ENCODE measurements at regions not wholly inside any gene's neighbourhood (a gene's known extent, or its start where the extent isn't known, plus 50 kb on each side); places are given as distances from the start of the nearest gene placed in this dataset.

- H2AFZ ChIP-seq (replicated peaks; ENCODE audit: low read length, poor library complexity): no peak overlapping the region
- H3K23ac ChIP-seq (ENCODE audit: low read depth, low read length): no peak overlapping the region
- H2AK9ac ChIP-seq (replicated peaks; ENCODE audit: low read depth, low read length, poor library complexity): no peak overlapping the region
- H3K9ac ChIP-seq (ENCODE audit: low read depth, low read length): no peak overlapping the region
- no peak overlapping the region for H2BK20ac ChIP-seq (ENCODE audit: low read depth, low read length)
- DNase-seq: no peak
- H2BK5ac ChIP-seq (ENCODE audit: low read depth, low read length, poor library complexity, severe bottlenecking): no peak overlapping the region
- H3K27ac ChIP-seq (ENCODE audit: insufficient read depth, low read length): no peak overlapping the region
- no peak overlapping the region for H3K4me3 ChIP-seq (ENCODE audit: insufficient read depth, low read depth, low read length)
- H4K20me1 ChIP-seq (ENCODE audit: insufficient read depth, low read length): no peaks in the 10 kb centered on the region
- TF ChIP-seq RAD21 (IDR thresholded peaks at IDR 0.05; ENCODE audit: low read length): no peak
- TF ChIP-seq POLR2A (IDR thresholded peaks at IDR 0.05; ENCODE audit: low read depth, low read length): no peak
- TF ChIP-seq, protein P1, sequence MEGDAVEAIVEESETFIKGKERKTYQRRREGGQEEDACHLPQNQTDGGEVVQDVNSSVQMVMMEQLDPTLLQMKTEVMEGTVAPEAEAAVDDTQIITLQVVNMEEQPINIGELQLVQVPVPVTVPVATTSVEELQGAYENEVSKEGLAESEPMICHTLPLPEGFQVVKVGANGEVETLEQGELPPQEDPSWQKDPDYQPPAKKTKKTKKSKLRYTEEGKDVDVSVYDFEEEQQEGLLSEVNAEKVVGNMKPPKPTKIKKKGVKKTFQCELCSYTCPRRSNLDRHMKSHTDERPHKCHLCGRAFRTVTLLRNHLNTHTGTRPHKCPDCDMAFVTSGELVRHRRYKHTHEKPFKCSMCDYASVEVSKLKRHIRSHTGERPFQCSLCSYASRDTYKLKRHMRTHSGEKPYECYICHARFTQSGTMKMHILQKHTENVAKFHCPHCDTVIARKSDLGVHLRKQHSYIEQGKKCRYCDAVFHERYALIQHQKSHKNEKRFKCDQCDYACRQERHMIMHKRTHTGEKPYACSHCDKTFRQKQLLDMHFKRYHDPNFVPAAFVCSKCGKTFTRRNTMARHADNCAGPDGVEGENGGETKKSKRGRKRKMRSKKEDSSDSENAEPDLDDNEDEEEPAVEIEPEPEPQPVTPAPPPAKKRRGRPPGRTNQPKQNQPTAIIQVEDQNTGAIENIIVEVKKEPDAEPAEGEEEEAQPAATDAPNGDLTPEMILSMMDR (conservative IDR thresholded peaks at IDR 0.05; ENCODE audit: low read depth, low read length): no peak
- no peak for TF ChIP-seq CEBPB (IDR thresholded peaks at IDR 0.05; ENCODE audit: low read depth, low read length)
- no peak for TF ChIP-seq MXI1 (IDR thresholded peaks at IDR 0.05; ENCODE audit: borderline replicate concordance, low read depth, low read length)
- TF ChIP-seq CHD1 (IDR thresholded peaks at IDR 0.05; ENCODE audit: low read depth, low read length): no peak
- TF ChIP-seq FOS (IDR thresholded peaks at IDR 0.05; ENCODE audit: low read depth, low read length): no peak
- TF ChIP-seq NFE2L2 (IDR thresholded peaks at IDR 0.05; ENCODE audit: low read depth, low read length): no peak
- no peak for TF ChIP-seq USF2 (IDR thresholded peaks at IDR 0.05; ENCODE audit: low read depth, low read length)
- TF ChIP-seq BHLHE40 (IDR thresholded peaks at IDR 0.05; ENCODE audit: low read depth, low read length): no peak
- no peak for TF ChIP-seq RCOR1 (IDR thresholded peaks at IDR 0.05; ENCODE audit: insufficient replicate concordance, low read length)
- TF ChIP-seq ELK1 (IDR thresholded peaks at IDR 0.05; ENCODE audit: borderline replicate concordance, low read depth, low read length): no peak
- TF ChIP-seq RFX5 (IDR thresholded peaks at IDR 0.05; ENCODE audit: low read depth, low read length): no peak
- TF ChIP-seq SMC3 (IDR thresholded peaks at IDR 0.05; ENCODE audit: low read depth, low read length): no peak
- H3K14ac ChIP-seq (replicated peaks; ENCODE audit: low read depth, low read length): no peak overlapping the region
- no TSS peak for BruUV-seq (replicated peaks)
- H3K4ac ChIP-seq (ENCODE audit: low read depth, low read length): no peak overlapping the region
- H3K4me1 ChIP-seq (ENCODE audit: control insufficient read depth, insufficient read depth, low read length): no peaks in the 10 kb centered on the region
- no peak overlapping the region for H2AK5ac ChIP-seq (ENCODE audit: low read depth, low read length)
- intact Hi-C loops (cut with micrococcal nuclease) (no loop called here), dilution Hi-C loops (cut with HindIII; ENCODE audit: low sequenced_read_pairs, unreplicated experiment) (no loop called here), in situ Hi-C loops (cut with MboI; ENCODE audit: low sequenced_read_pairs) (no loop called here)
- H3K9me1 ChIP-seq (ENCODE audit: insufficient read depth, low read length): no peaks in the 10 kb centered on the region
- H3K36me3 ChIP-seq (ENCODE audit: control insufficient read depth, insufficient read depth, low read length): no peaks in the 10 kb centered on the region
- no peak overlapping the region for H4K91ac ChIP-seq (ENCODE audit: insufficient read depth, low read depth, low read length)
- WGBS, 2 experiments (ENCODE audit: extremely low coverage in 2 of 2, insufficient read length in 1 of 2): no CpG with 5 or more reads among the region's 3 CpGs
- H4K8ac ChIP-seq (ENCODE audit: low read depth in 2 of 2, low read length in 2 of 2): no peak overlapping the region
- H4K5ac ChIP-seq (ENCODE audit: low read depth, low read length): no peak overlapping the region
- no peak for ATAC-seq (ENCODE audit: low read depth)
- ChIA-PET POLR2A (ENCODE audit: unreplicated experiment) (no interaction called here), CTCF (interaction anchor here (1.3 kb wide), 1 partner anchor 18 kb away, joined by 4 read pairs; no protein-coding TSS in a partner anchor)
- no peak overlapping the region for H2BK120ac ChIP-seq (ENCODE audit: low read depth, low read length)
- no peaks in the 10 kb centered on the region; the same call in 1 of the 2 replicates for H3K27me3 ChIP-seq (ENCODE audit: control insufficient read depth, insufficient read depth, low read length)
- H3K9me3 ChIP-seq (ENCODE audit: control insufficient read depth, insufficient read depth, low read length): no peaks in the 10 kb centered on the region
- H3K4me2 ChIP-seq (ENCODE audit: low read depth, low read length): no peak overlapping the region
- H3K56ac ChIP-seq (ENCODE audit: extremely low read depth, insufficient read depth, low read length): no peak overlapping the region
- no peaks in the 10 kb centered on the region for H3K79me1 ChIP-seq (ENCODE audit: low read depth in 1 of 2, low read length in 2 of 2)
- no peak overlapping the region for H2BK15ac ChIP-seq (ENCODE audit: low read depth, low read length)
- H3K18ac ChIP-seq (ENCODE audit: low read depth, low read length): no peak overlapping the region
Observed at GRCh38 chr16:51629576-51629975, 478.5 kb upstream of the SALL1 start.

Measured in IMR-90 (cell line).